ENCODE measurements at regions not wholly inside any gene's neighbourhood (a gene's known extent, or its start where the extent isn't known, plus 50 kb on each side); places are given as distances from the start of the nearest gene placed in this dataset.

GRCh38 chr20:11098888-11099287 lies 425.1 kb upstream of the JAG1 start:
- no peak for ATAC-seq
- no peak for TF ChIP-seq ISL1 (CRISPR knock-in tag; IDR thresholded peaks at IDR 0.05)
- no peak for TF ChIP-seq BACH2 (CRISPR knock-in tag; IDR thresholded peaks at IDR 0.05; ENCODE audit: borderline replicate concordance)
- TF ChIP-seq ZNF565 (CRISPR knock-in tag; conservative IDR thresholded peaks at IDR 0.05; ENCODE audit: low read depth): no peak
- no peak for TF ChIP-seq ZFP30 (CRISPR knock-in tag; IDR thresholded peaks at IDR 0.05)
- no peak for TF ChIP-seq SNAI2 (CRISPR knock-in tag; IDR thresholded peaks at IDR 0.05)
- no peak for TF ChIP-seq TOX (CRISPR knock-in tag; IDR thresholded peaks at IDR 0.05; ENCODE audit: borderline replicate concordance)
- TF ChIP-seq RARB (CRISPR knock-in tag; IDR thresholded peaks at IDR 0.05): no peak
- TF ChIP-seq PPARA (CRISPR knock-in tag; IDR thresholded peaks at IDR 0.05; ENCODE audit: borderline replicate concordance): no peak
- no peak for TF ChIP-seq CREB5 (CRISPR knock-in tag; IDR thresholded peaks at IDR 0.05; ENCODE audit: low read depth)
- TF ChIP-seq TCF4 (CRISPR knock-in tag; IDR thresholded peaks at IDR 0.05; ENCODE audit: borderline replicate concordance): no peak
- TF ChIP-seq CSDC2 (CRISPR knock-in tag; IDR thresholded peaks at IDR 0.05): no peak
- TF ChIP-seq ESRRG (CRISPR knock-in tag; IDR thresholded peaks at IDR 0.05): no peak
- TF ChIP-seq GLIS3 (CRISPR knock-in tag; IDR thresholded peaks at IDR 0.05): no peak
- no peak for TF ChIP-seq ZFP3 (CRISPR knock-in tag; IDR thresholded peaks at IDR 0.05)
- no peak for TF ChIP-seq PATZ1 (CRISPR knock-in tag; IDR thresholded peaks at IDR 0.05; ENCODE audit: borderline replicate concordance)
- no peak for TF ChIP-seq ZNF8 (CRISPR knock-in tag; IDR thresholded peaks at IDR 0.05)
- TF ChIP-seq OSR1 (CRISPR knock-in tag; IDR thresholded peaks at IDR 0.05): no peak
- no peak for TF ChIP-seq ZC3H10 (CRISPR knock-in tag; IDR thresholded peaks at IDR 0.05)

DNA sequence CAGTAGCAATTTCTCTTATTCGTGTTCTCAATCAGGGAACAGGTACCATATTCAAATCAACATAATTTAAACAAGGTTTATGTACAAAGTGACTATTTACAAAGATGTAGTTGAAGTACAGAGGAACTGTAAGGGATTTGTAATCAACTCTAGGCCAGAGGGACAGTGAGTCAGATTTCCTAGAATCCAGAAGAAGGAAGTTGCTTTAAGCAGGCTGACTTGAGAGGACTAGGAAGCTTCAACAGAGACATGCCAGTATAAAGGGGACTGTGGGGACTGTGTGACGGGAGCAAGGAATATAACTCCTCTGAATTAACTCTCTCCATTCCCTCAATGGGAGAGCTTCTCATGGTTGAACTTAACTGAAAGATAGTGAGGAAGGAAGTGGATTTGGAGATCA lies 427.4 kb upstream of the JAG1 start:
- no peak for TF ChIP-seq TCF4 (CRISPR knock-in tag; IDR thresholded peaks at IDR 0.05; ENCODE audit: borderline replicate concordance)
- no peak for TF ChIP-seq TOX (CRISPR knock-in tag; IDR thresholded peaks at IDR 0.05; ENCODE audit: borderline replicate concordance)
- no peak for TF ChIP-seq CSDC2 (CRISPR knock-in tag; IDR thresholded peaks at IDR 0.05)
- no peak for TF ChIP-seq ESRRG (CRISPR knock-in tag; IDR thresholded peaks at IDR 0.05)
- TF ChIP-seq, protein P1, sequence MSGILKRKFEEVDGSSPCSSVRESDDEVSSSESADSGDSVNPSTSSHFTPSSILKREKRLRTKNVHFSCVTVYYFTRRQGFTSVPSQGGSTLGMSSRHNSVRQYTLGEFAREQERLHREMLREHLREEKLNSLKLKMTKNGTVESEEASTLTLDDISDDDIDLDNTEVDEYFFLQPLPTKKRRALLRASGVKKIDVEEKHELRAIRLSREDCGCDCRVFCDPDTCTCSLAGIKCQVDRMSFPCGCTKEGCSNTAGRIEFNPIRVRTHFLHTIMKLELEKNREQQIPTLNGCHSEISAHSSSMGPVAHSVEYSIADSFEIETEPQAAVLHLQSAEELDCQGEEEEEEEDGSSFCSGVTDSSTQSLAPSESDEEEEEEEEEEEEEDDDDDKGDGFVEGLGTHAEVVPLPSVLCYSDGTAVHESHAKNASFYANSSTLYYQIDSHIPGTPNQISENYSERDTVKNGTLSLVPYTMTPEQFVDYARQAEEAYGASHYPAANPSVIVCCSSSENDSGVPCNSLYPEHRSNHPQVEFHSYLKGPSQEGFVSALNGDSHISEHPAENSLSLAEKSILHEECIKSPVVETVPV (CRISPR knock-in tag; IDR thresholded peaks at IDR 0.05): no peak
- no peak for TF ChIP-seq ZFP30 (CRISPR knock-in tag; IDR thresholded peaks at IDR 0.05)
- no peak for TF ChIP-seq ZNF70 (CRISPR knock-in tag; IDR thresholded peaks at IDR 0.05)
- TF ChIP-seq ZNF565 (CRISPR knock-in tag; conservative IDR thresholded peaks at IDR 0.05; ENCODE audit: low read depth): no peak
- TF ChIP-seq ZC3H10 (CRISPR knock-in tag; IDR thresholded peaks at IDR 0.05): no peak
- no peak for TF ChIP-seq GLIS3 (CRISPR knock-in tag; IDR thresholded peaks at IDR 0.05)
- TF ChIP-seq OSR1 (CRISPR knock-in tag; IDR thresholded peaks at IDR 0.05): no peak
- no peak for TF ChIP-seq SNAI2 (CRISPR knock-in tag; IDR thresholded peaks at IDR 0.05)
- no peak for TF ChIP-seq PATZ1 (CRISPR knock-in tag; IDR thresholded peaks at IDR 0.05; ENCODE audit: borderline replicate concordance)
- no peak for TF ChIP-seq ZNF8 (CRISPR knock-in tag; IDR thresholded peaks at IDR 0.05)
- TF ChIP-seq ARNTL (CRISPR knock-in tag; IDR thresholded peaks at IDR 0.05; ENCODE audit: borderline replicate concordance, low read depth): no peak
- TF ChIP-seq CREB5 (CRISPR knock-in tag; IDR thresholded peaks at IDR 0.05; ENCODE audit: low read depth): no peak

GRCh38 chr20:11101696-11102095 lies 427.9 kb upstream of the JAG1 start:
- no peak for ATAC-seq
- no peak for TF ChIP-seq PATZ1 (CRISPR knock-in tag; IDR thresholded peaks at IDR 0.05; ENCODE audit: borderline replicate concordance)
- TF ChIP-seq CSDC2 (CRISPR knock-in tag; IDR thresholded peaks at IDR 0.05): no peak
- TF ChIP-seq BACH2 (CRISPR knock-in tag; IDR thresholded peaks at IDR 0.05; ENCODE audit: borderline replicate concordance): no peak
- no peak for TF ChIP-seq RARB (CRISPR knock-in tag; IDR thresholded peaks at IDR 0.05)
- TF ChIP-seq CREB5 (CRISPR knock-in tag; IDR thresholded peaks at IDR 0.05; ENCODE audit: low read depth): no peak
- no peak for TF ChIP-seq ZNF70 (CRISPR knock-in tag; IDR thresholded peaks at IDR 0.05)
- TF ChIP-seq, protein P1 (CRISPR knock-in tag; IDR thresholded peaks at IDR 0.05): no peak
- no peak for TF ChIP-seq ZC3H10 (CRISPR knock-in tag; IDR thresholded peaks at IDR 0.05)

More for the DNA sequence above, 427.4 kb upstream of the JAG1 start:
- ATAC-seq: no peak
